ENCODE measurements at regions not wholly inside any gene's neighbourhood (a gene's known extent, or its start where the extent isn't known, plus 50 kb on each side); places are given as distances from the start of the nearest gene placed in this dataset.

DNA sequence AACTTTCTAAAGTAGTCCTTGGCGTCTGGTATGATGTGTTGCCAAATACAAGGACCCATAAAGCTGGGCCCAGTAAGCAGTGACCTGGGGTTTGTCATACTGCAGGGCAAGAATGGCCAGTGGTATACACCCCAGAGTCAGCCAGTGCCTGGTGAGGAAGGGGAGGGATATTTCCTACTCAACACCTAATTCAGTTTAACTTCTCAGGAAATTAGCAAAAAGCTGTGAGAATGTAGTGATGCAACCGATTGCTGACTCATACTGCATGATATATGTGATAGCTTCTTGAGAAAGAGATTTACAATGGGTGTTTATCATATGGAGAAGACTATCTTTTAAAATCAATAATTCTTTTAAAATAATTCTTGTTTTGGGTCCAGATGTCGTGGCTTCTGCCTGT is 889.3 kb upstream of the CELF2 start:
- no peak for FAIRE-seq

DNA sequence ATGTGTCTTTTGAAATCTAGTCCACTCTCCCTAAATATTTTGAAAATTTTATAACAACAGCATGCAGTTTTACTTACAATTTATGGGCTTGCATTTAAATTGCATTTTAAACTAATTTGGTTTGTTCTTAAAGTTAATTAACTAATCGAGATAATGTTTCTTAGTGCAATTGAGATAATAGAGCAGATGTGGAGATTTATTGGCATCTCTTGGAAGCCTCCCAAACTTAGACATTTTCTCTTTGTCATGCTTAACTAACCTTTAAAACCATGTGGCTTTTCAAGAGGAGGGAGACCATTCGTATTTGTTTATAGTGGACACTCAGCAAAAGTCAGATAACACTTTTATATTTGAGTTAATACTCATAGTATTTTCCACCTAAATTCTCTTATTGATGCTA is 887.0 kb upstream of the CELF2 start:
- FAIRE-seq: no peak

DNA sequence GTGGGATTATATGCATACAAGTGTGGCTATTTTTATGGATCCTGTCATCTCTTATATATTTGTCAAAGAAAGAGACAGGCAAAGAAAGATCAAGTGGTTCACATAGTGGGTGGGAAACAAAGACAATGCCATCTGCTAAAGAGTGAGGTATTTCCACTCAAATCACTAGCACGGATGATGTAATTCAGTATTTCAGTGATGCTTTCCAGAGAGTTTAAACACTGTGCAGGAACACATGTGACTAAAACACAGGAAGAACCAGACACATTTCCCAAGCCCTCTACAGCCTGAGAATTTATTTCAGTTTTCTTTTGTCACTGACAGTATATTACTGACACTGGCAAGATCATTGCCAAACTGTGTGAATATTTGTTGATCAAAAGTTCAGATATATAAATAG is 885.7 kb upstream of the CELF2 start:
- FAIRE-seq: no peak

DNA sequence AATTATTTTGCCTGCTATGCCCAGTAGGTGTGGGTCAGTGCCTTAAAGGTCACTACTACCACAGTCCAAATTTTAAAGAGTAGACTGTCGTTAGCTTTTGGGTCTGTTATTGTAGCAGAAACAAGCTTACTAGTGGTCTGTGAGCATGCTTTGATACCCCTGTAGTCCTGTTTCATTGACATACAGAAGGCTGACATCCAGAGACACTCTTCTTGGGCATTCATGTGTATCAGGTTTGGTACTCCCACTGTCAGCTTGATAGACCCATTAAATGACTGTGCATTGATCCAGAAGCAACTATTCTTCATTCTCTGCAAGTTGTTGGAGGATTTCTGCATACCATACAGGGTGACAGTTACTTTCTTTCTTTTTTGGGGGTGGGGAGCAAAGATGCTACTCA is 884.4 kb upstream of the CELF2 start:
- no peak for FAIRE-seq

GRCh38 chr10:10138685-10139084 is 879.0 kb upstream of the CELF2 start:
- no peak for FAIRE-seq

GRCh38 chr10:10141782-10142382 is 875.8 kb upstream of the CELF2 start:
- no peak for FAIRE-seq

- FAIRE-seq: no peak
Measured at GRCh38 chr10:10146604-10147003, 871.1 kb upstream of the CELF2 start.

DNA sequence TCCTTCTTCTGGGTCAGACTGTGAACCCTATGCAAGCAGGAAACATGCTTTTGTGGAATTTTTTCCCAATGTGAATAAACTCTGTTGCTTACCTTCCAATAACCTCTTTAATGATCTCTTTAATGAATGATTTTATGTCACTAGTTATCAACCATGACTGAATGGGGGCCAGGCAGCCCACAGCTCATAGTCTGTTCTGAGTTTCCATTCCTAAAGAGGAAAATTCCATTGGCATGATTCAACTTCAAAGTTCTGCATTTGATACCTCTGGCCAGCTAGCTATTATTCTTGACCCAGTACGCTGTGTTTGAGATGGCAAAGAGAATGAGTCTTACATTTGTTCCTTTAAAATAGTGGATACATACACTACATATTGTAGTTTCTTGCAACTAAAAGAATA is 867.8 kb upstream of the CELF2 start:
- no peak for FAIRE-seq

- FAIRE-seq: no peak
Measured at GRCh38 chr10:10156917-10157600, 860.6 kb upstream of the CELF2 start.

- no peak for FAIRE-seq
Measured at GRCh38 chr10:10160821-10161312, 856.8 kb upstream of the CELF2 start.

- no peak for FAIRE-seq
Measured at GRCh38 chr10:10164848-10165247, 852.8 kb upstream of the CELF2 start.

DNA sequence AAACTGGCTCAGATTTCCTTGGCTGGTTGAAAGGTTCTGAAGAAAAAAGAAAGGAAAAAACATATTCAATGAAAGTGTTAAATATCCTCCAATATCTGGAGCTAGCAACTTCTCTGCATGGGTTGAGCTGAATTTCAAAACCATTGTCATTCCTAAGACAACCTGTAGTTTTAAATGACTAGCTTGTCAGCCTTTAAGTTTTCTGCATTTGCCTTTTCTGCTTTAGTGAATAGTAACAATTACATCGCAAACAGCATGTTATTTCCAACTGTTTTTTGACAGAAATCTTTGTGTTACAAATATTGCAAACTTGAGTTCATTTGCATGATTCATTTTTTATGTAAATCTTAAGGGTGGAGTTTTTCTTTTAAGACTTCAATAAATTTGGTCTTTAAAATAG is 852.3 kb upstream of the CELF2 start:
- no peak for FAIRE-seq

DNA sequence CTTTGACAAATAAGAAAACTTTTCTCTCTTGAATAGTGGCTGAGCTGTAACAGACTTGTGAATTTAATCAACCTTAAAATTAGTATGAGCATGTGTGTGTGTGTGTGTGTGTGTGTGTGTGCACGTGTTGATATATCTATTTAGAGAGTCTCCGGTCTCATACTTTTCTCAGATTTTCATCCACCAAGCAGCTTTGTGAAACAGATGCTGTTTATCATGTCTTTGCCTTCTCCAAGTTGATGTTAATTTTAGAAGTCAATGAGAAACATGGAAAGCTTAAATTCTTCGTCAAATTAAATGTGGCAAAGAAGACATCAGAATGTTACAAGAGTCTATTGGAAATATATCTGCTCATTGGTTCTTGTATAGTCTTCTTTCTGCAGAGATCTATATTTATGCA is 839.2 kb upstream of the CELF2 start:
- FAIRE-seq: no peak

DNA sequence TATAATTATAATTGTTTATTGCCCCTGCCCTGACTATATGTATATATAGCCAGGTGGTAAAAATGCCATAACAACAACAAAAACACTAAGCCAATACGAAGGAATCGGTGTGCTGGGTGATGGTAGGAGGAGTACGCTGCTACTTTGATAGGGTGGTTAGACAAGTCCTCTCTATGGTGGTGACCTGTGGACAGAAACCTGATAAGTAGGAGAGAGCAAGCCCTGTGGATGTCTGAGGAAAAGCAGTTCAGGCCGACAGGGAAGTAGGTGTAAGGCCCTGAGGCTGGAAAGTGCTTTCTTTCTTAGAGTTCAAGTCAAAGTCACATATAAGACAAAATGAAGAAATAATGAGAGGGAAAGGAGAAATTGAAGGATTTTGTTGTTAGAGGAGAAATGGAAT is 823.8 kb upstream of the CELF2 start:
- no peak for FAIRE-seq

DNA sequence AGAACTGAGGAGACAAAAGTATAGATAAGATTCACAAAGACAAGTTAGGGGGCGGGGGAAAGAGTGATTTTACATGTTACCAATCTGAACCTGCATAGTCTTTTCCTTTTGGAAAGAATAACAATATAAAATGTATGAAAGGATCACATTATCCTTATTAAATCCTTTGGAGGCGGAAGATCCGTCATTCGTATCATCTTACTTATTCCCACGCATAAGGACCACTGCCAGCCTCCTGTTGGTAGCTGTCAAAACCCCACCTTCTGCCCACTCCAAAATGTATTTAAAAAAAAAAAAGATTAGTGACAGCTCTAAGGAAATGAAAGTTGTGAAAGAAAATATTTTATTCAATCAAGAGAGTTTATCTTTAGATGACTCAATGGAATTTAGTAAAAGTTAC is 821.0 kb upstream of the CELF2 start:
- no peak for FAIRE-seq

DNA sequence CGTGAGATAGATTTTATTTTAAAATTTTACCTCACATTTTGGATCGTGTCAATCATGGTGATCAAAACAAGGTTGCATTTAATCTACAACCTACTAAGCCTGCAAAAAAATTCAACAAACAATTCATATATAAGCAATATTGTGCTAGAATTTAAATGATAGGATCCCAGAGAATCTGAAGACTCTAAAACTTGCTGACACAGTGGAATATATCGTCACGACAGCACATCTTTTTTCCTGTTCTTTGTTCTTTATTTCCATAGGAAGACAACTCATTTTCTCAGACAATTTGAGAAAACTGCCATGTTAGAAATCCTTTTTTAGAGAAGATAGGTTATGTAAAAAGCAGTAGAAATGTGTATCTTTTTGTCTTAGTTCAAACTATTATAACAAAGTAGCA is 820.2 kb upstream of the CELF2 start:
- no peak for FAIRE-seq

DNA sequence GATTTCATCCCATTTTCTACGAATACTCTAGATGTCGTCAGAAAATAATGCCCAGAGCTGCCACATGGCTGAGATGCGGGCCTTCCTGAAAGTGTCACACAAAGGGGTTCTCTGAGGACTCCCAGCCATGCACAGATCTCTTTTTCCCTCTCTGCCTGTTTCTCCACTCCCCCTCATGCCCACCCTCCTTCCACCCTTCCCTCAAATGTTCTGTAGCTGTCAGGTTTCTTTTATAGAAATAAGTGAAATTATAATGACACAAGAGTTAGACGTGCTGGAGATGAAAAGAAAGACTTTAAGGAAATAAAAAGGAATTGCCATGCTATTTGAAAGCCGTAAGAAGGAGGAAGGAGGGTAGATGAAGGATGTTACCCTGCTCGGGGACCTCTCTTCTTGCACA is 819.3 kb upstream of the CELF2 start:
- no peak for FAIRE-seq

GRCh38 chr10:10204415-10204814 is 813.3 kb upstream of the CELF2 start:
- FAIRE-seq: no peak

- FAIRE-seq: no peak
Measured at GRCh38 chr10:10205906-10206305, 811.8 kb upstream of the CELF2 start.

- no peak for FAIRE-seq
Measured at GRCh38 chr10:10207538-10207937, 810.1 kb upstream of the CELF2 start.

DNA sequence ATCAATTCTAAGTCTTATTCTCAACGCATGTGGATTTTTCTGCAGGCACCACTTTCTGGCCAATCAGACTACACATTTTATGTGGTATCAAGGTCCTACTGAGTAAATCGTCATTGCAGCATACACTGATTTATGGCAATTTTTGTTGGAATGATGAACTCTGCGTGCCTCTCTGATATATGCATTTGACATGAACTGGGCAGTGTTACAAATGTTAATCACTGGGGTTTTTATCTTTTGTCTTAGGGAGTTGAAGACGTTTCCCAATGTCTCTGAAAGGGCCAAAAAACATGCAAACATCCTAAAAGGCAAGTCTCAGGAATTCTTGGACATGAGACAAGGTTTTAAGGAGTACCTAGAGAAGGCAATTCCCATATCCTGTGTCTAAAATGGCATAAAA is 809.5 kb upstream of the CELF2 start:
- no peak for FAIRE-seq

DNA sequence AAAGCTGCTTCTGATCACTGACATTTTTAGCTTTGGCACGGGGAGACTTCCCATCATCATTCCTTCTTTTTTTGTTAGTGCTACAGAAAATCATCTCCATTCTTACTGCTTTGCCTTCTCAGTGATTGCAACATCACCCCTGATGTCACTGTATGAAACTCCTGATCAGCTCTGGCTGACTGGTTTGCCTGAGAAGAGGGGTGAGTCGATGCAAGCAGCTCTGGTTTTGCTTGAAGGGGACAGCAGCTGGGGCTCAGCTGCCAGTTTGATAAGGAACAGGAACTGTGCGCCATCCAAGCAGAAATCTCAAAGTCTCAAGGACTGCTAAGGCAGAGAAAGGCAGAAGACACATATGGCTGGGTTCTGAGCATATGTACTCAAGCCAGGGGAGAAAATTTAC is 808.5 kb upstream of the CELF2 start:
- FAIRE-seq: no peak

DNA sequence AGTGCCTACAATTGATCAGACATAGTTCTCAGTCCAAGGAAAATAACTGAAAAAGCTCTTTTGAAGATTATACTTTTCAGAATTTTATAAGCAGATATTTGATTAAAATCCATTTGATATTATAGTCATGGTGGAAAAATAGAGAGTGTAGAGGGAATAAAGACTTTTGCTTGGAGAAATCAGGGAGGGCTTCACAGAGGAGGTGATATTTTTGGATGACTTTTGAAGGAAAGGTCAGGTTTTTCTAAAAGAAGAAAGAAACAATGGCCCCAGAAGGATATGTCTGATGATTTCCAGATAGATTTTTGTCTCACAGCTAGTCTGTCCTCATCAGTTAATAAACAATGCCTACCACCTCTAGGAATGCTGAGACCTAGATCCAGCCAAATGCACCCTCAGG is 806.3 kb upstream of the CELF2 start:
- no peak for FAIRE-seq

GRCh38 chr10:10213237-10213636 is 804.4 kb upstream of the CELF2 start:
- FAIRE-seq: no peak

DNA sequence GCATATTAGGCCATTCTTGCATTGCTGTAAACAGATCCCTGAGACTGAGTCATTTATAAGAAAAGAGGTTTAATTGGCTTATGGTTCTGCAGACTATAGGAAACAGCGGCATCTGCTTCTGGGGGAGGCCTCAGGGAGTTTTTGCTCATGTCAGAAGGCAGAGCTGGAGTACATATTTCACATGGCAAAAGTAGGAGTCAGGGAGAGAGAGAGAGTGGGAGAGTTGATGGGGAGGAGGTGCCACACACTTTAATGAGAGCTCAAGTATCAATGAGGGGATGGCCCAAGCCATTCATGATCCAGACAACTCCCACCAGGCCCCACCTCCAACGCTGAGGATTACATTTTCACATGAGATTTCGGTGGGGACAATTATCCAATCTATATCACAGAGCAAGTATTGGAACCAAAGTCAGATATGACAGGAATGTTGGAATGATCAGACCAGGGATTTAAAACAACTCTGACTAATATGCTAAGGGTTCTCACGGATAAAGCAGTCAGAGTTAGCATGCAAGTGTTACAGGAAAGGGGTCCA is 795.3 kb upstream of the CELF2 start:
- no peak for FAIRE-seq
